ENCODE measurements at regions not wholly inside any gene's neighbourhood (a gene's known extent, or its start where the extent isn't known, plus 50 kb on each side); places are given as distances from the start of the nearest gene placed in this dataset.

- intact Hi-C loops (cut with DNase I), result no loop called here
- H3K9me3 ChIP-seq, result peaks cover 0 to 15% (median 10%) of the 10 kb centered on the region in 11 donors
- no peak for TF ChIP-seq CTCF (IDR thresholded peaks at IDR 0.05)
- WGBS, 2 donors, result 44 to 59% methylated on average over 3 of the region's 3 CpGs
- H3K36me3 ChIP-seq, result no peaks in the 10 kb centered on the region
- H3K4me3 ChIP-seq, result no peak overlapping the region
- no peaks in the 10 kb centered on the region for H3K4me1 ChIP-seq
- H3K27me3 ChIP-seq, result peaks cover 0 to 4% (median 0%) of the 10 kb centered on the region in 7 donors
- DNase-seq (no peak), ATAC-seq (no peak)
- no peak overlapping the region for H3K27ac ChIP-seq
Observed at GRCh38 chr11:72497731-72498130, 63.4 kb upstream of the CLPB start.

- WGBS, 2 donors, result 58 to 76% methylated on average over 1 of the region's 1 CpG
- Histone ChIP-seq H3K9me3 (no peaks in the 10 kb centered on the region), H3K4me1 (no peaks in the 10 kb centered on the region), H3K27ac (no peak overlapping the region), H3K27me3 (peaks cover 0 to 5% (median 0%) of the 10 kb centered on the region in 7 donors), H3K36me3 (no peaks in the 10 kb centered on the region), H3K4me3 (no peak overlapping the region)
- intact Hi-C loops (cut with DNase I), result no loop called here
- TF ChIP-seq CTCF (IDR thresholded peaks at IDR 0.05), result no peak
- DNase-seq (no peak), ATAC-seq (no peak)
Observed at GRCh38 chr11:72494109-72494429, 59.7 kb upstream of the CLPB start.

- Histone ChIP-seq H3K9me3 (no peaks in the 10 kb centered on the region), H3K36me3 (no peaks in the 10 kb centered on the region), H3K4me1 (no peaks in the 10 kb centered on the region), H3K27me3 (peaks cover 0 to 10% (median 0%) of the 10 kb centered on the region in 7 donors), H3K4me3 (no peak overlapping the region), H3K27ac (no peak overlapping the region)
- TF ChIP-seq CTCF (IDR thresholded peaks at IDR 0.05), result no peak
- intact Hi-C loops (cut with DNase I), result no loop called here
- whole genome bisulfite sequencing, 2 donors, result 48 to 53% methylated on average over 2 of the region's 2 CpGs
- DNase-seq (no peak), ATAC-seq (no peak)
Observed at GRCh38 chr11:72493426-72494108, 59.2 kb upstream of the CLPB start.

- TF ChIP-seq CTCF (IDR thresholded peaks at IDR 0.05), result no peak
- DNase-seq (no peak), ATAC-seq (no peak)
- Histone ChIP-seq H3K27ac (no peak overlapping the region), H3K27me3 (peaks cover 0 to 25% (median 4%) of the 10 kb centered on the region in 7 donors), H3K4me3 (no peak overlapping the region), H3K4me1 (no peaks in the 10 kb centered on the region), H3K36me3 (no peaks in the 10 kb centered on the region), H3K9me3 (no peaks in the 10 kb centered on the region)
- WGBS, 2 donors, result 68 to 76% methylated on average over 2 of the region's 2 CpGs
- intact Hi-C loops (cut with DNase I), result no loop called here
Observed at GRCh38 chr11:72491001-72491400, 56.7 kb upstream of the CLPB start.
